Urinary bladder (tissue), 3 donors: ENCODE measurements at regions not wholly inside any gene's neighbourhood (a gene's known extent, or its start where the extent isn't known, plus 50 kb on each side); places are given as distances from the start of the nearest gene placed in this dataset.

Experiments used
- DNase-seq: peaks from one replicate; pipeline ENCODE4 v3.0.0-alpha.2; 2015; ENCODE audit errors: extremely low spot score
- H3K27ac ChIP-seq: one replicate; pipeline ENCODE4 v1.5.1; 2013; ENCODE audit warnings: low read depth, mild to moderate bottlenecking, moderate library complexity
- H3K36me3 ChIP-seq: one replicate; pipeline ENCODE4 v1.6.1; 2013; ENCODE audit warnings: mild to moderate bottlenecking, moderate library complexity; ENCODE audit not compliant: insufficient read depth
- H3K4me1 ChIP-seq: one replicate; pipeline ENCODE4 v1.6.1; 2013; ENCODE audit warnings: mild to moderate bottlenecking, moderate library complexity; ENCODE audit not compliant: insufficient read depth
- H3K4me3 ChIP-seq: one replicate; pipeline ENCODE4 v1.5.1; 2013; ENCODE audit warnings: low read depth, low read length
- WGBS: extraction: QIAGEN DNeasy Blood & Tissue Kit; methylation state at CpG from one replicate; pipeline ENCODE4 v1.1.7; 2013; 5-methylcytosine and 5-hydroxymethylcytosine counted together
- donor health status: healthy with polysubstance abuse.
- donor health status: healthy.

- H3K4me1 ChIP-seq = no peaks in the 10 kb centered on the region
- no peak overlapping the region for H3K4me3 ChIP-seq
- WGBS = 53% methylated on average over 21 of the region's 21 CpGs
- no peak for DNase-seq
- H3K36me3 ChIP-seq = no peaks in the 10 kb centered on the region
- H3K27ac ChIP-seq = no peak overlapping the region
Observed at GRCh38 chr17:72422505-72423285, 301.9 kb downstream of the SOX9 start.

GRCh38 chr17:72423286-72423589 is 302.4 kb downstream of the SOX9 start:
- Histone ChIP-seq H3K4me3 (no peak overlapping the region), H3K27ac (no peak overlapping the region), H3K4me1 (no peaks in the 10 kb centered on the region), H3K36me3 (no peaks in the 10 kb centered on the region)
- 95% methylated on average over 5 of the region's 5 CpGs for WGBS
- no peak for DNase-seq

- DNase-seq = no peak
- Histone ChIP-seq H3K4me1 (no peaks in the 10 kb centered on the region), H3K36me3 (no peaks in the 10 kb centered on the region), H3K4me3 (no peak overlapping the region), H3K27ac (no peak overlapping the region)
- 80% methylated on average over 14 of the region's 14 CpGs for WGBS
Observed at GRCh38 chr17:72423718-72424117, 302.9 kb downstream of the SOX9 start.

- DNase-seq = no peak
- Histone ChIP-seq H3K4me3 (no peak overlapping the region), H3K4me1 (no peaks in the 10 kb centered on the region), H3K36me3 (no peaks in the 10 kb centered on the region), H3K27ac (no peak overlapping the region)
- WGBS = 93% methylated on average over 12 of the region's 12 CpGs
Observed at GRCh38 chr17:72424505-72425117, 303.8 kb downstream of the SOX9 start.

- WGBS = 95% methylated on average over 7 of the region's 7 CpGs
- H3K27ac ChIP-seq = no peak overlapping the region
- DNase-seq = no peak
- H3K36me3 ChIP-seq = no peaks in the 10 kb centered on the region
- no peak overlapping the region for H3K4me3 ChIP-seq
- no peaks in the 10 kb centered on the region for H3K4me1 ChIP-seq
Observed at GRCh38 chr17:72425133-72425793, 304.4 kb downstream of the SOX9 start.

- H3K4me3 ChIP-seq = no peak overlapping the region
- no peaks in the 10 kb centered on the region for H3K4me1 ChIP-seq
- H3K36me3 ChIP-seq = no peaks in the 10 kb centered on the region
- DNase-seq = no peak
- 87% methylated on average over 5 of the region's 5 CpGs for WGBS
- no peak overlapping the region for H3K27ac ChIP-seq
Observed at GRCh38 chr17:72425794-72426168, 305.0 kb downstream of the SOX9 start.

- Histone ChIP-seq H3K36me3 (no peaks in the 10 kb centered on the region), H3K27ac (no peak overlapping the region), H3K4me3 (no peak overlapping the region), H3K4me1 (no peaks in the 10 kb centered on the region)
- no peak for DNase-seq
- WGBS = 83% methylated on average over 4 of the region's 4 CpGs
Observed at GRCh38 chr17:72426321-72426720, 305.5 kb downstream of the SOX9 start.

- H3K27ac ChIP-seq = no peak overlapping the region
- no peak for DNase-seq
- no peak overlapping the region for H3K4me3 ChIP-seq
- H3K36me3 ChIP-seq = no peaks in the 10 kb centered on the region
- WGBS = 68% methylated on average over 7 of the region's 7 CpGs
- H3K4me1 ChIP-seq = peaks cover under 1% of the 10 kb centered on the region
Observed at GRCh38 chr17:72426948-72427760, 306.3 kb downstream of the SOX9 start.

- Histone ChIP-seq H3K4me1 (peaks cover 2% of the 10 kb centered on the region), H3K4me3 (no peak overlapping the region), H3K36me3 (no peaks in the 10 kb centered on the region), H3K27ac (no peak overlapping the region)
- no peak for DNase-seq
- 86% methylated on average over 5 of the region's 5 CpGs for WGBS
Observed at GRCh38 chr17:72427761-72428109, 306.9 kb downstream of the SOX9 start.

GRCh38 chr17:72429066-72429638 is 308.3 kb downstream of the SOX9 start:
- H3K27ac ChIP-seq = no peak overlapping the region
- no peaks in the 10 kb centered on the region for H3K36me3 ChIP-seq
- DNase-seq = no peak
- no peak overlapping the region for H3K4me3 ChIP-seq
- 90% methylated on average over 4 of the region's 4 CpGs for WGBS
- H3K4me1 ChIP-seq = peaks cover 3% of the 10 kb centered on the region

GRCh38 chr17:72430611-72431432 is 310.0 kb downstream of the SOX9 start:
- no peak for DNase-seq
- Histone ChIP-seq H3K27ac (no peak overlapping the region), H3K4me3 (no peak overlapping the region), H3K4me1 (peaks cover 4% of the 10 kb centered on the region), H3K36me3 (no peaks in the 10 kb centered on the region)
- 88% methylated on average over 20 of the region's 20 CpGs for WGBS

GRCh38 chr17:72432143-72432621 is 311.4 kb downstream of the SOX9 start:
- H3K4me3 ChIP-seq = no peak overlapping the region
- DNase-seq = no peak
- no peak overlapping the region for H3K27ac ChIP-seq
- WGBS = 55% methylated on average over 11 of the region's 11 CpGs
- peaks cover 4% of the 10 kb centered on the region for H3K4me1 ChIP-seq
- no peaks in the 10 kb centered on the region for H3K36me3 ChIP-seq

GRCh38 chr17:72432881-72433280 is 312.1 kb downstream of the SOX9 start:
- no peaks in the 10 kb centered on the region for H3K36me3 ChIP-seq
- WGBS = 61% methylated on average over 4 of the region's 4 CpGs
- H3K4me3 ChIP-seq = no peak overlapping the region
- no peak overlapping the region for H3K27ac ChIP-seq
- H3K4me1 ChIP-seq = peaks cover 4% of the 10 kb centered on the region
- DNase-seq = no peak
